Nephron progenitor cell (in vitro differentiated cells): ENCODE measurements at regions not wholly inside any gene's neighbourhood (a gene's known extent, or its start where the extent isn't known, plus 50 kb on each side); places are given as distances from the start of the nearest gene placed in this dataset.

Experiments used
- DNase-seq: peaks from one replicate; pipeline ENCODE4 v3.0.0; 2021
- H3K27ac Mint-ChIP-seq: 2 replicates; pipeline ENCODE4 v1.8.0; 2021; ENCODE audit warnings: mild to moderate bottlenecking, moderate library complexity, mixed read lengths
- H3K27me3 Mint-ChIP-seq: 2 replicates; pipeline ENCODE4 v1.8.0; 2021; ENCODE audit warnings: mild to moderate bottlenecking, low read depth, mixed read lengths; ENCODE audit not compliant: poor library complexity
- H3K36me3 Mint-ChIP-seq: 2 replicates; pipeline ENCODE4 v1.8.0; 2021; ENCODE audit warnings: low read depth, mixed read lengths
- H3K4me1 Mint-ChIP-seq: 2 replicates; pipeline ENCODE4 v1.8.0; 2021; ENCODE audit warnings: mixed read lengths
- H3K4me3 Mint-ChIP-seq: 2 replicates; pipeline ENCODE4 v1.8.0; 2021; ENCODE audit warnings: mild to moderate bottlenecking, moderate library complexity, mixed read lengths
- H3K9me3 Mint-ChIP-seq: 2 replicates; pipeline ENCODE4 v1.8.0; 2021; ENCODE audit warnings: mild to moderate bottlenecking, moderate library complexity, mixed read lengths
- CTCF ChIP-seq: fragments of 200-600 bp; sonication (generic); IDR thresholded peaks from 2 replicates; pipeline ENCODE4 v1.5.0; 2021; ENCODE audit warnings: antibody characterized with exemption

- Mint-ChIP-seq H3K4me3 (no peak overlapping the region), H3K9me3 (no peaks in the 10 kb centered on the region), H3K4me1 (no peaks in the 10 kb centered on the region), H3K27ac (no peak overlapping the region), H3K27me3 (peaks cover 6% of the 10 kb centered on the region), H3K36me3 (no peaks in the 10 kb centered on the region)
- DNase-seq: no peak
- TF ChIP-seq CTCF: no peak
Observed at GRCh38 chr9:78923966-78924659, 627.2 kb downstream of the PSAT1 start.

GRCh38 chr9:78927099-78927940 lies 630.4 kb downstream of the PSAT1 start:
- H3K4me1 Mint-ChIP-seq: no peaks in the 10 kb centered on the region

GRCh38 chr9:78928625-78929405 lies 631.9 kb downstream of the PSAT1 start:
- Mint-ChIP-seq H3K36me3 (no peaks in the 10 kb centered on the region), H3K27me3 (peaks cover 7% of the 10 kb centered on the region), H3K27ac (no peak overlapping the region), H3K4me1 (peaks cover 7% of the 10 kb centered on the region), H3K9me3 (no peaks in the 10 kb centered on the region), H3K4me3 (no peak overlapping the region)
- DNase-seq: no peak
- TF ChIP-seq CTCF: no peak

More at GRCh38 chr9:78927099-78927940, 630.4 kb downstream of the PSAT1 start:
- no peak for DNase-seq
- peaks cover 7% of the 10 kb centered on the region for H3K27me3 Mint-ChIP-seq
- no peaks in the 10 kb centered on the region for H3K9me3 Mint-ChIP-seq
- no peak overlapping the region for H3K4me3 Mint-ChIP-seq
- H3K27ac Mint-ChIP-seq: no peak overlapping the region
- H3K36me3 Mint-ChIP-seq: no peaks in the 10 kb centered on the region
- TF ChIP-seq CTCF: no peak

GRCh38 chr9:78930281-78930680 lies 633.4 kb downstream of the PSAT1 start:
- no peaks in the 10 kb centered on the region for H3K36me3 Mint-ChIP-seq
- H3K9me3 Mint-ChIP-seq: no peaks in the 10 kb centered on the region
- DNase-seq: no peak
- H3K27me3 Mint-ChIP-seq: peaks cover 7% of the 10 kb centered on the region
- no peak for TF ChIP-seq CTCF
- H3K4me3 Mint-ChIP-seq: no peak overlapping the region
- H3K27ac Mint-ChIP-seq: no peak overlapping the region
- H3K4me1 Mint-ChIP-seq: peaks cover 7% of the 10 kb centered on the region

GRCh38 chr9:78932849-78933627 lies 636.1 kb downstream of the PSAT1 start:
- no peak overlapping the region for H3K27ac Mint-ChIP-seq

More at GRCh38 chr9:78932849-78933627, 636.1 kb downstream of the PSAT1 start:
- H3K4me1 Mint-ChIP-seq: peaks cover 7% of the 10 kb centered on the region
- peaks cover 3% of the 10 kb centered on the region for H3K27me3 Mint-ChIP-seq
- H3K36me3 Mint-ChIP-seq: no peaks in the 10 kb centered on the region
- no peak overlapping the region for H3K4me3 Mint-ChIP-seq
- no peak for TF ChIP-seq CTCF
- no peaks in the 10 kb centered on the region for H3K9me3 Mint-ChIP-seq
- DNase-seq: no peak
